ENCODE measurements at regions not wholly inside any gene's neighbourhood (a gene's known extent, or its start where the extent isn't known, plus 50 kb on each side); places are given as distances from the start of the nearest gene placed in this dataset.

DNA sequence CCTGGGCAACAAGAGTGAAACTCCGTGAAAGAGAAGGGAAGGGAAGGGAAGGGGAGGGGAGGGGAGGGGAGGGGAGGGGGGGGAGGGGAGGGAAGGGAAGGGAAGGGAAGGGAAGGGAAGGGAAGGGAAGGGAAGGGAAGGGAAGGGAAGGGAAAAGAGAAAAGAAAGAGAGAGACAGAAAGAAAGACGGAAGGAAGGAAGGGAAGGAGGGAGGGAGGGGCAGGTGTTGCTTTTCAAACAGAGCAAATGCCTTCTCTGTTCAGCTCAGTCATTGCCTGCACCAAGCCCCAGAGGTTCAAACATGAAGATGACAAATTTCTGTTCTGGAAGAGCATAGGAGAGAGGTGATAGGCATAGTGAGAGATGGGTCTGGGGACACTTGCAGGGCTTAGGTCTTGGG, 330.0 kb downstream of the DRD1 start:
- no peaks in the 10 kb centered on the region for H3K27me3 ChIP-seq
- no peaks in the 10 kb centered on the region for H3K4me1 ChIP-seq (ENCODE audit: insufficient read depth)
- no peaks in the 10 kb centered on the region for H3K36me3 ChIP-seq
- 60 to 74% (median 74%) methylated on average over 1 to 2 of the region's 2 CpGs for WGBS, 3 donors
- intact Hi-C loops (cut with DNase I), result no loop called here
- no peaks in the 10 kb centered on the region for H3K9me3 ChIP-seq
- no peak overlapping the region for H3K27ac ChIP-seq
- no peak for TF ChIP-seq EP300 (IDR thresholded peaks at IDR 0.05)
- TF ChIP-seq POLR2A (IDR thresholded peaks at IDR 0.05), result no peak
- TF ChIP-seq, protein P1, sequence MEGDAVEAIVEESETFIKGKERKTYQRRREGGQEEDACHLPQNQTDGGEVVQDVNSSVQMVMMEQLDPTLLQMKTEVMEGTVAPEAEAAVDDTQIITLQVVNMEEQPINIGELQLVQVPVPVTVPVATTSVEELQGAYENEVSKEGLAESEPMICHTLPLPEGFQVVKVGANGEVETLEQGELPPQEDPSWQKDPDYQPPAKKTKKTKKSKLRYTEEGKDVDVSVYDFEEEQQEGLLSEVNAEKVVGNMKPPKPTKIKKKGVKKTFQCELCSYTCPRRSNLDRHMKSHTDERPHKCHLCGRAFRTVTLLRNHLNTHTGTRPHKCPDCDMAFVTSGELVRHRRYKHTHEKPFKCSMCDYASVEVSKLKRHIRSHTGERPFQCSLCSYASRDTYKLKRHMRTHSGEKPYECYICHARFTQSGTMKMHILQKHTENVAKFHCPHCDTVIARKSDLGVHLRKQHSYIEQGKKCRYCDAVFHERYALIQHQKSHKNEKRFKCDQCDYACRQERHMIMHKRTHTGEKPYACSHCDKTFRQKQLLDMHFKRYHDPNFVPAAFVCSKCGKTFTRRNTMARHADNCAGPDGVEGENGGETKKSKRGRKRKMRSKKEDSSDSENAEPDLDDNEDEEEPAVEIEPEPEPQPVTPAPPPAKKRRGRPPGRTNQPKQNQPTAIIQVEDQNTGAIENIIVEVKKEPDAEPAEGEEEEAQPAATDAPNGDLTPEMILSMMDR (IDR thresholded peaks at IDR 0.05), result no peak
- no peak for DNase-seq
- H3K4me3 ChIP-seq, result no peak overlapping the region

DNA sequence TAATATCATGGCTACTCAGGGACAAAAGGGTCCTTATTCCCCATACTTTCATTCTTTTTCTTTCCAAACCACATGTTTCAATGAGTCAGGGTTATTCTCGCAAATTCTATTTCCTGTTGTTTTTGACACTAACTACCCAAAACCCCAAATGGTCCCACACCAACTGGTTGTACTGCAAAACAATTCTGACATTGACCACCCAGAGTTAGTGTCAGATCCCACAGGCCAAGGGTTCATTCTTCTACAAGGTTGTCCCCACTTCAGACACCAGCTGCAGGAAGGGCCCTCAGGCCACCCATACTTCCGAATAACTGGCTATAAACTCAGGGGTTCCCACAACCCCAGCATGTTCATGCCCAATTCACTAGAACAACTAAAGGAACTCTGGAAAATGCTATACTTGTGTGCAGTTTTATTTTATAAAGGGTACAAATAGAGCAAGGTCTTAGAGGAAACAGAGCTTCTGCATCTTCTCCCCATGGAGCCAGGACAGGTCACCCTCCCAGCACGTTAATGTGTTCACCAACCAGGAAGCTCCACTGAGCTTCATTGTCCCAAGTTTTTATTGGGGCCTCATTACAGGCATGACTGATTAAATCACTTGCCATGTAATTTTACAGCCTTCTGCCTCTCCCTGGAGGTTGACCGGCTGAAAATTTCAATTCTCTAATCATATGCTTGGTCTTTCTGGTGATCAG, 334.8 kb downstream of the DRD1 start:
- Histone ChIP-seq H3K27me3 (no peaks in the 10 kb centered on the region), H3K9me3 (no peaks in the 10 kb centered on the region), H3K36me3 (no peaks in the 10 kb centered on the region), H3K27ac (no peak overlapping the region), H3K4me3 (no peak overlapping the region), H3K4me1 (ENCODE audit: insufficient read depth) (no peaks in the 10 kb centered on the region)
- 75 to 88% (median 83%) methylated on average over 4 of the region's 4 CpGs for WGBS, 3 donors
- intact Hi-C loops (cut with DNase I), result no loop called here
- DNase-seq, result no peak
- TF ChIP-seq, protein P1 (IDR thresholded peaks at IDR 0.05), result no peak
- no peak for TF ChIP-seq POLR2A (IDR thresholded peaks at IDR 0.05)
- TF ChIP-seq EP300 (IDR thresholded peaks at IDR 0.05), result no peak

- no peak for DNase-seq
- 74 to 88% (median 87%) methylated on average over 5 of the region's 5 CpGs for WGBS, 3 donors
- H3K4me3 ChIP-seq, result no peak overlapping the region
- no peak for TF ChIP-seq POLR2A (IDR thresholded peaks at IDR 0.05)
- no peak for TF ChIP-seq EP300 (IDR thresholded peaks at IDR 0.05)
- TF ChIP-seq, protein P1 (IDR thresholded peaks at IDR 0.05), result no peak
- H3K27me3 ChIP-seq, result no peaks in the 10 kb centered on the region
- H3K27ac ChIP-seq, result no peak overlapping the region
- intact Hi-C loops (cut with DNase I), result no loop called here
- no peaks in the 10 kb centered on the region for H3K9me3 ChIP-seq
- no peaks in the 10 kb centered on the region for H3K36me3 ChIP-seq
- no peaks in the 10 kb centered on the region for H3K4me1 ChIP-seq (ENCODE audit: insufficient read depth)
Measured at GRCh38 chr5:175107865-175108264, 336.1 kb downstream of the DRD1 start.

GRCh38 chr5:175107028-175107588, 336.9 kb downstream of the DRD1 start:
- H3K4me3 ChIP-seq, result no peak overlapping the region
- no peak overlapping the region for H3K27ac ChIP-seq
- no peak for DNase-seq
- intact Hi-C loops (cut with DNase I), result no loop called here
- no peaks in the 10 kb centered on the region for H3K4me1 ChIP-seq (ENCODE audit: insufficient read depth)
- WGBS, 3 donors, result 83 to 91% (median 87%) methylated on average over 1 of the region's 1 CpG
- no peaks in the 10 kb centered on the region for H3K27me3 ChIP-seq
- H3K9me3 ChIP-seq, result no peaks in the 10 kb centered on the region
- H3K36me3 ChIP-seq, result no peaks in the 10 kb centered on the region
- TF ChIP-seq EP300 (IDR thresholded peaks at IDR 0.05) (no peak), POLR2A (IDR thresholded peaks at IDR 0.05) (no peak)
- TF ChIP-seq, protein P1 (IDR thresholded peaks at IDR 0.05), result no peak

Data from ovary (tissue), 7 donors.